ENCODE measurements at regions not wholly inside any gene's neighbourhood (a gene's known extent, or its start where the extent isn't known, plus 50 kb on each side); places are given as distances from the start of the nearest gene placed in this dataset.

GRCh38 chr2:111220962-111221361, 100.2 kb downstream of the BCL2L11 start:
- FAIRE-seq (no peak), DNase-seq (ENCODE audit: low read depth in 1 of 2, low spot score in 2 of 2) (no peak)
- Histone ChIP-seq H2AK5ac (ENCODE audit: low read depth, low read length) (no peak overlapping the region), H3K23ac (ENCODE audit: insufficient read length) (no peak overlapping the region), H3K4me3 (ENCODE audit: extremely low read depth in 1 of 4, insufficient read depth in 2 of 4, low read depth in 3 of 4, low read length in 4 of 4) (no peak overlapping the region), H4K91ac (replicated peaks; ENCODE audit: insufficient read length, low read length) (no peak overlapping the region), H3K23me2 (ENCODE audit: low read depth, low read length) (0 out of 2 replicates have a peak, but pooled peaks cover 4% of the 10 kb centered on the region), H3K4me2 (ENCODE audit: insufficient read depth in 1 of 2, low read depth in 2 of 2, low read length in 2 of 2) (no peak overlapping the region), H2BK120ac (replicated peaks; ENCODE audit: low read depth, low read length) (no peak overlapping the region), H3K27me3 (replicated peaks in 1 of 4; ENCODE audit: control insufficient read depth in 3 of 4, extremely low read depth in 1 of 4, insufficient read depth in 3 of 4, low read length in 3 of 4) (peaks cover 0 to 1% (median 0%) of the 10 kb centered on the region in 4 experiments; a peak in 2 of 7 replicates), H3K14ac (ENCODE audit: insufficient read length) (no peak overlapping the region), H3K9me3 (ENCODE audit: insufficient read depth in 2 of 2, low read depth in 1 of 2, low read length in 1 of 2) (peaks cover 0 to 13% of the 10 kb centered on the region in 2 experiments; a peak in 2 of 4 replicates), H3K56ac (replicated peaks; ENCODE audit: insufficient read length, low read depth, low read length) (no peak overlapping the region), H2BK12ac (ENCODE audit: low read depth, low read length) (no peak overlapping the region), H2BK5ac (ENCODE audit: low read depth, low read length) (no peak overlapping the region), H3K18ac (ENCODE audit: extremely low read depth, low read length) (no peak overlapping the region), H3K27ac (ENCODE audit: low read depth, low read length) (no peak overlapping the region), H2BK20ac (ENCODE audit: low read length) (no peak overlapping the region), H3K4ac (replicated peaks; ENCODE audit: insufficient read length, low read depth, low read length) (no peak overlapping the region), H2AFZ (ENCODE audit: low read length) (no peak overlapping the region), H3K4me1 (replicated peaks in 1 of 4; ENCODE audit: control insufficient read depth in 3 of 4, insufficient read depth in 4 of 4, low read length in 3 of 4) (peaks cover 0 to 3% (median 0%) of the 10 kb centered on the region in 4 experiments; a peak in 1 of 7 replicates), H3K79me2 (ENCODE audit: control insufficient read depth in 1 of 2, insufficient read depth in 2 of 2, low read length in 2 of 2) (no peaks in the 10 kb centered on the region), H4K5ac (ENCODE audit: insufficient read length, low read depth, low read length) (no peak overlapping the region), H3K36me3 (ENCODE audit: control insufficient read depth in 2 of 4, insufficient read depth in 4 of 4, low read length in 3 of 4) (0 out of 8 replicates have a peak, but pooled peaks cover 0 to 3% (median 0%) of the 10 kb centered on the region in 4 experiments), H3K79me1 (ENCODE audit: low read depth, low read length) (no peaks in the 10 kb centered on the region), H4K8ac (ENCODE audit: extremely low read depth, insufficient read depth, low read length) (no peak overlapping the region), H3K9ac (replicated peaks in 1 of 4; ENCODE audit: extremely low read depth in 1 of 4, low read depth in 3 of 4, low read length in 3 of 4) (no peak overlapping the region), H2BK15ac (ENCODE audit: low read length) (no peak overlapping the region), H4K20me1 (replicated peaks in 1 of 2; ENCODE audit: control insufficient read depth in 1 of 2, insufficient read depth in 2 of 2, low read length in 2 of 2) (no peaks in the 10 kb centered on the region)
- ChIA-PET CTCF (ENCODE audit: partially characterized antibody) (interaction anchor here (0.7 kb wide), 1 partner anchor 53 kb away, joined by 3 read pairs; no protein-coding TSS in a partner anchor), POLR2A (ENCODE audit: partially characterized antibody) (no interaction called here)
- TF ChIP-seq POLR2AphosphoS5 (IDR thresholded peaks at IDR 0.05; ENCODE audit: low read depth, low read length) (no peak), HDAC6 (IDR thresholded peaks at IDR 0.05; ENCODE audit: low read depth, low read length) (no peak), SIRT6 (IDR thresholded peaks at IDR 0.05; ENCODE audit: low read length) (no peak), JUN (IDR thresholded peaks at IDR 0.05; ENCODE audit: low read depth, low read length) (no peak), CREB1 (IDR thresholded peaks at IDR 0.05) (no peak), ASH2L (IDR thresholded peaks at IDR 0.05; ENCODE audit: low read length) (no peak), CBX8 (IDR thresholded peaks at IDR 0.05; ENCODE audit: borderline replicate concordance, low read depth, low read length) (no peak), SRF (IDR thresholded peaks at IDR 0.05; ENCODE audit: low read depth, low read length) (no peak), HDAC2 (IDR thresholded peaks at IDR 0.05; ENCODE audit: borderline replicate concordance in 1 of 2, low read depth in 2 of 2, low read length in 2 of 2) (no peak), E2F6 (IDR thresholded peaks at IDR 0.05) (no peak), USF2 (IDR thresholded peaks at IDR 0.05; ENCODE audit: low read length) (no peak), TBP (IDR thresholded peaks at IDR 0.05; ENCODE audit: low read depth, low read length) (no peak)
- WGBS, 2 experiments (ENCODE audit: extremely low coverage in 1 of 2, insufficient coverage in 1 of 2, insufficient read length in 1 of 2, insufficient replicate concordance in 2 of 2, low coverage in 1 of 2, low lambda C conversion rate in 2 of 2, missing lambda C conversion rate in 1 of 2): 100% methylated on average over 1 of the region's 1 CpG; no CpG with 5 or more reads in 1 of the 2 experiments

Data from H1 (cell line).